ENCODE measurements at regions not wholly inside any gene's neighbourhood (a gene's known extent, or its start where the extent isn't known, plus 50 kb on each side); places are given as distances from the start of the nearest gene placed in this dataset.

DNA sequence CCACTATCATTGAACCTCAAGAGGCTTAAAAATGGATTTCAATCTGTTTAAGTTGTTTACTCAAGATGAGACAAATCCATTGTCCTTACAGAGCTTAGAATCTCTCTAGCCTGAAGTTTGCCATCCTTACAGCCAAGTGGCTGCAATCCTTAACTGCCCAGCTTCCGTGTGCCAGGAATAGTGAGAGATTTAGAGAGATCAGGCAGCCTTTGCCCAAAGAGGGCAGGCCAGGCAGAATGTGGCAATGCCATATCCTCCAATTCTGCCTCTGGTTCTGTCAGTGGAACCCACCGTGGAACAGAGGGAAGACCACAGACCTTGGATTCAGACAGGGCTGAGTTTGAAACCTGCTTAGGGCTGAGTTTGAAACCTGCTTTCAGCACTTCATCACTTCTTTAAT lies 374.3 kb downstream of the VPS13C start:
- TF ChIP-seq PHB2 (IDR thresholded peaks at IDR 0.05; ENCODE audit: low read depth) (no peak), POLR2A (conservative IDR thresholded peaks at IDR 0.05) (no peak), POLR2AphosphoS5 (IDR thresholded peaks at IDR 0.05; ENCODE audit: control insufficient read depth, insufficient read depth, low read depth, low read length) (no peak), EZH2 (IDR thresholded peaks at IDR 0.05; ENCODE audit: borderline replicate concordance, low read depth, low read length) (no peak)

Data from K562 (cell line).